ENCODE measurements at regions not wholly inside any gene's neighbourhood (a gene's known extent, or its start where the extent isn't known, plus 50 kb on each side); places are given as distances from the start of the nearest gene placed in this dataset.
A peak's percentile ranks its signal among the peaks of the same experiment; 100 is the strongest.

- Histone ChIP-seq H3K4me3 (no peak overlapping the region), H3K4me1 (no peaks in the 10 kb centered on the region), H3K27me3 (peaks cover 0 to 18% of the 10 kb centered on the region in 2 donors), H3K27ac (no peak overlapping the region), H3K36me3 (no peaks in the 10 kb centered on the region), H3K9me3 (peaks cover 0 to 3% (median 0%) of the 10 kb centered on the region in 3 donors)
- TF ChIP-seq CTCF (IDR thresholded peaks at IDR 0.05) = no peak
- DNase-seq = no peak
- intact Hi-C loops (cut with DNase I; ENCODE audit: low total_unique reads) = no loop called here
Measured at GRCh38 chr17:5719976-5720375, 135.7 kb upstream of the NLRP1 start.

- no peaks in the 10 kb centered on the region for H3K4me1 ChIP-seq
- H3K27ac ChIP-seq = no peak overlapping the region
- no peak for DNase-seq
- no peak overlapping the region for H3K4me3 ChIP-seq
- TF ChIP-seq CTCF (IDR thresholded peaks at IDR 0.05) = no peak
- no peaks in the 10 kb centered on the region for H3K36me3 ChIP-seq
- peaks cover 0 to 6% of the 10 kb centered on the region in 2 donors for H3K27me3 ChIP-seq
- peaks cover 0 to 7% (median 3%) of the 10 kb centered on the region in 3 donors for H3K9me3 ChIP-seq
- intact Hi-C loops (cut with DNase I; ENCODE audit: low total_unique reads) = no loop called here
Measured at GRCh38 chr17:5730373-5730772, 146.1 kb upstream of the NLRP1 start.

- no peaks in the 10 kb centered on the region for H3K36me3 ChIP-seq
- no peaks in the 10 kb centered on the region for H3K9me3 ChIP-seq
- no peaks in the 10 kb centered on the region for H3K27me3 ChIP-seq
- no peak for DNase-seq
- H3K27ac ChIP-seq = no peak overlapping the region
- no peak for TF ChIP-seq CTCF (IDR thresholded peaks at IDR 0.05)
- no peaks in the 10 kb centered on the region for H3K4me1 ChIP-seq
- H3K4me3 ChIP-seq = no peak overlapping the region
- intact Hi-C loops (cut with DNase I; ENCODE audit: low total_unique reads) = no loop called here
Measured at GRCh38 chr17:5740937-5741336, 156.6 kb upstream of the NLRP1 start.

- Histone ChIP-seq H3K36me3 (no peaks in the 10 kb centered on the region), H3K4me1 (no peaks in the 10 kb centered on the region), H3K27me3 (no peaks in the 10 kb centered on the region), H3K27ac (no peak overlapping the region), H3K4me3 (no peak overlapping the region), H3K9me3 (no peaks in the 10 kb centered on the region)
- no peak for DNase-seq
- TF ChIP-seq CTCF (IDR thresholded peaks at IDR 0.05) = no peak
- intact Hi-C loops (cut with DNase I; ENCODE audit: low total_unique reads) = no loop called here
Measured at GRCh38 chr17:5741810-5742209, 157.5 kb upstream of the NLRP1 start.

DNA sequence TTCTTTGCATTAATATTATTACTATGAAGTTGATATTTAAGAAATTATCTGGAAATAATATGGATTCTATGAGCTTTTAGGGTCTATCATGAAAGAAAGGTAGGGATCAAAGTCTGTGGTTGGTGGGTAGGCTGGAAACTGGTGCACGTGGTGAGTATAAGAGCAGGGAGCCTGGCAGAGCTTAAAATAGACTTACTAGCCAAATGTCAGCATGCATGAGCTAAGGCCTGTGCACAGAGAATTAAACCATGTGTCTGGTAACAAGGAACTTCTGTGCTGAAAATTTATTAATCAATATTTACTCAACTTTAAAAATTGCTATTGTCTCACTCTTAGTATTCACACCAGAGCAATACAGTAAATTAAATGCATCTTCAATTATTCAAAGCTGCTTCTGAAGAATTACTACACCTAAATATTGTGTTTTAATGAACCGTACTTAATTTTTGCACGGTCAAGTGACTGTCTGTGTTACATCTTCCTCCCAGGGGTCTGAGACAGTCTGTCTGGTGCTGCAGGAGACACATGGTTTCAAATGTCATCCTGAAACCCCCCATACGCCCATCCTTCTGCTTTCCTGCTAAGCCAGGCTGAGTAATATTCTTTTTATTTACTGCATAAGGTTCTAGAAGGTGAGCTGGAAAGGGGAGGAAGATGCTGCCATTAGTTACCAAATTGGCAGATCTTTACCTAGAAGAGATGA lies 161.0 kb upstream of the NLRP1 start:
- intact Hi-C loops (cut with DNase I; ENCODE audit: low total_unique reads) = no loop called here
- TF ChIP-seq CTCF (IDR thresholded peaks at IDR 0.05) = no peak
- no peaks in the 10 kb centered on the region for H3K4me1 ChIP-seq
- H3K9me3 ChIP-seq = no peaks in the 10 kb centered on the region
- no peak overlapping the region for H3K4me3 ChIP-seq
- H3K27ac ChIP-seq = no peak overlapping the region
- peak in 1 of 2 donors; percentile 13 for DNase-seq
- H3K27me3 ChIP-seq = no peaks in the 10 kb centered on the region
- H3K36me3 ChIP-seq = no peaks in the 10 kb centered on the region

GRCh38 chr17:5747276-5747675 lies 163.0 kb upstream of the NLRP1 start:
- H3K4me3 ChIP-seq = no peak overlapping the region
- no peaks in the 10 kb centered on the region for H3K36me3 ChIP-seq
- H3K9me3 ChIP-seq = no peaks in the 10 kb centered on the region
- TF ChIP-seq CTCF (IDR thresholded peaks at IDR 0.05) = no peak
- DNase-seq = no peak
- intact Hi-C loops (cut with DNase I; ENCODE audit: low total_unique reads) = no loop called here
- H3K4me1 ChIP-seq = no peaks in the 10 kb centered on the region
- H3K27me3 ChIP-seq = peaks cover 0 to 4% of the 10 kb centered on the region in 2 donors
- H3K27ac ChIP-seq = no peak overlapping the region
